GM19463 (cell line): ENCODE measurements at regions not wholly inside any gene's neighbourhood (a gene's known extent, or its start where the extent isn't known, plus 50 kb on each side); places are given as distances from the start of the nearest gene placed in this dataset.

Experiments
- ATAC-seq: cut with Tn5 transposase; IDR thresholded peaks from one replicate; pipeline ENCODE4 v1.9.1; 2021; ENCODE audit warnings: mild to moderate bottlenecking, moderate library complexity; ENCODE audit not compliant: unreplicated experiment

- ATAC-seq, result no peak
These were observed 80.6 kb upstream of the SYT13 start for GRCh38 chr11:45366619-45367190.

- ATAC-seq, result no peak
These were observed 79.9 kb upstream of the SYT13 start for GRCh38 chr11:45365961-45366618.

GRCh38 chr11:45362636-45363035, 76.5 kb upstream of the SYT13 start:
- ATAC-seq, result no peak

DNA sequence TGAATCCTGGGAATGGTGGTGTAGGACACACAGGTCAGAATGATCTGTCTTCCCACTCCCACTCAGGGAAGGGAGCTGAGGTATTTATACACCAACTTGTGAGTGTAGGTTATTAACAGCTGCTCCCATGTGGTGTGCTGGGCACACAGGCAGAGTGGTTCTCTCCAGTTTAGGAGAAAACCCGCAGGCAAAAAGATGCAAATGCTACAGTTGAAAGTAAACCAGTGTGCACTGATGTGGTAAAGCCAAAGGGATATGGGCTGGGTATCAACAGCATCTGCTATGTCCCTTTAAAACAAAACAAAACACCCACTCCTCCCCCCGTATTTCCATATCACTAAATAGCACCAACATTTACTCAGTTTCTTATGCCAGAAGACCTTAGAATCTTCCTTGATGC, 75.4 kb upstream of the SYT13 start:
- no peak for ATAC-seq

DNA sequence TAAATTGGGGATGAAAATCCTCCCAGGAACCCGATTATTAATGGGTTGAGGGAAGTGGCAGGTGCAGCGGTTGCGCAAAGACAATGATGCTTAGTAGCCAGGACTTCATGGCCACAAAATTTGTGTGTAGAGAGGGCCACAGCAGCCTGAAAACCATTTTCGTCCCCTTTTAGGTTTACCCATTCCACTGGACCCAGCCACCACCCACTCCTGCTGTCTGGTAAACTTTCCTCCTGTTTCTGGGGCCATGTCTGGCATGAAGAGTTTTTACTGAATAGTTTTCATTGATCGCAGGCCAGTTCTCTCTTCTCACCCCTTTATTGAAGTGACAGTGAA, 69.5 kb upstream of the SYT13 start:
- no peak for ATAC-seq

DNA sequence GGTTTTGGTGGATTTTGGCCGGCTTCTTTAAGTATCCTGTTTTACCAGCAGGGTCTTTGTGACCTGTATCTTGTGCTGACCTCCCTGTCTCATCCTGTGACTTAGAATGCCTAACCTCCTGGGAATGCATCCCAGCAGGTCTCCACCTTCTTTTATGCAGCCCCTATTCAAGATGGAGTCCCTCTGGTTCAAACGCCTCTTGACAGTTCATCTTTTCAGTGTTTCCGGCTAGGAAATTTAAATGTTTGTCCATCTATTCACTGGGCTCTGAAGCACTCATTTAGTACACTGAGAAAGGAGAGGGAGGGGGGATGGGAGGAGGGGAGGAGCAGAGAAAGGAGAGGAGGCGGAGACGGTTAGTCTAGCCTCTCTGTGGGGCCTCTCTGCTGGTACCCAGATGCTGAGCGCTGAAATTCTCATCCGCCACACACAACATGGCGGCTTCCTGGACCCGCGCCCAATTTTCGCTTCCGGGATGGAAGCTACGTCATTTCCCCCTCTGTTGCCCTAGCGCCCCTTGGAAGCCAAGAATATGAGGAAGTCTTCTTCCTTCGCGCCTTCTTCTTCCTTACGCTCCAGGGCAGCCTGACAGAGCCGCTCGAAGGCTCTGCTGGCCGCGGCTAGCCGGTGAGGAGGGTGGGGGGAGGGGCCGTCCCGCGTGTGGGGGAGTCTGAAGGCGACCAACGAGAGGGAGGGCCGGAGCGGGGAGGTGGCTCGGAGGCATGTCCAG, 69.0 kb upstream of the SYT13 start:
- ATAC-seq, result peak; percentile 92

GRCh38 chr11:45348729-45349128, 62.6 kb upstream of the SYT13 start:
- no peak for ATAC-seq

DNA sequence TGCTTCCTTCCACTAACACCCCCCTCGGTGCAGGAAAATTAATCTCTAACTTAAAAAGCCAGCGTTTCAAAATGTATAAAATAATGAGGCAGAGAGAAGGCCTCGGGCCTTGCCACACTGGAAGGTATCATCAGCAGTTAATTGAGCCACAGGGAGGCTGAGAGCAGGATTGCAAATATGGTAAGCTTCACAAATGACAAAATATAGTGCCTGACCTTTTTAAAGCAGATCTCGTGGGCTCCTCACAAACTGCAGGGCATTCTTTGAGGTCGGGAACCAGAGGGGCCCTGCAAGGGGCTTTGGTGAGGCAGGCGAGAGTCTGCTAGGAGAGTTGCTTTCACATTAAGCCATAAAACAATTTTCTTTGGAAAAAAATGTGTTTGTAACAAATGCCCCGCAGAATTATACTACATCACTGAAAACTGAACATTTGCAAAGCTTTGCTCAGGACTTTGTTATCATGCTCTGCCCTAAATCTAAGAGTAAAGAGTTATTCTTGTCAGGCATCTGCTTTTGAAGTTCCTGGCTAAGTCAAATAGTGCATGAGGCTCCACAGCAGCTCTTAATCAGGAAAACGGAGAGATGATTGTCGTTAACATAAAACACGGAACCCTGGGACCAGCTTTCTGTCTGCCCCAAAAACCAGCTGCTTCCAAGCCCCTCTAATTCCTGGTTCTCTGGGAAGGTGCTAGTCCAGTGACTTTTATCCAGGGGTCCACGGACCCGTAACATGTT, 61.4 kb upstream of the SYT13 start:
- no peak for ATAC-seq

GRCh38 chr11:45345491-45345890, 59.4 kb upstream of the SYT13 start:
- ATAC-seq, result no peak

GRCh38 chr11:45344028-45344427, 57.9 kb upstream of the SYT13 start:
- no peak for ATAC-seq

GRCh38 chr11:45343444-45343843, 57.3 kb upstream of the SYT13 start:
- no peak for ATAC-seq

DNA sequence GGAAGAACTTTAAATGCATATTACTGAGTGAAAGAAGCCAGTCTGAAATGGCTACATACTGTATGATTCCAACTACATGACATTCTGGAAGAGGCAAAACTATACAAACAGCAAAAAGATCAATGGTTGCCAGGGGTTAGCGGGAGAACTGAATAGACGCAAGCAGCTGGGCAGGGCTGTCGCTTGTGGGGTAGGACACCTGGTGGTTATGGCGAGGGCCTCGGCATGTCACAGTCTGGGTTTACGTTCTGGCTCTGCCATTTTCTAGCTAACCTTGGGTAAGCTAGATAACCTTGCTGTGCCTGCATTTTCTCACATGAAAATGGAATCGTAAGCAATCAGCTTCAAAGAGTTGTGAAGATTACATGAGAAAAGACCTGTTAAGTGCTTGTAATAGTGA, 55.2 kb upstream of the SYT13 start:
- ATAC-seq, result no peak

DNA sequence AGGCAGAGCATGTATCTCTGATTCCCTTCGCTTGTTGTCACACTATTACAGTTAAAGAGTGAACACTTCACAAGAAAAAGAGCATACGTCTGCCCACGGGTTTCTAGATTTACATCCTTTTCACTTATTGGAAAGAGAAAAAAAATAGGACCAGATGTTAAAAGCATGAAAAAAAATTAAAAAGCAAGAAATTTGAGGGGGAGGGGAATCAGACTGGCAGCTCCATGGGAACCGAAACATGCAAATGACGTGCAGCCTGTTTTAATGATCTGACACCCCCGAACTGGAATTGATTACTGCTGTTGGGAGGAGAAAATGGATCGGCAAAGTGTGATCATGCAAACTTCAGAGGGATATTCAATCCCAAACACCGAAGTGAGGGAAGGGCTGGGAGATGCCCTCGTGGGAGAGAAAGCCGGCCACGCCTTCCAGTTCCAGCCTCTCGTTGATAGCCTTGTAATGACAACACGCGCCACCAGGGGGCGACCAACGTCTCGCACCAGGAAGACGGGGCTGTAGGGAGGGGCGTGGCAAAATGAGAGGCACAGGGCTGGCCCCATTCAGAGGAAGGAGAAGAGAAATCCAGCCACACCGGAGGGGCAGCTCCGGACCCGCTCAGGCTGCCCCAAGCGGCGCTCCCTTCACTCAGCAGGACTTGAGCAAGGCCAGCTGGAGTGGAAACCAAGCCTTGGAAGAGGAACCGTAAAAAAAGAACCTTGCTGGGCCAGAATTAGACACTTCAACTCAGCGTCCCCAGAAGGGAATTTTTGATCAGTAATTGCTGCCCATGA, 53.8 kb upstream of the SYT13 start:
- ATAC-seq, result peak; percentile 93

DNA sequence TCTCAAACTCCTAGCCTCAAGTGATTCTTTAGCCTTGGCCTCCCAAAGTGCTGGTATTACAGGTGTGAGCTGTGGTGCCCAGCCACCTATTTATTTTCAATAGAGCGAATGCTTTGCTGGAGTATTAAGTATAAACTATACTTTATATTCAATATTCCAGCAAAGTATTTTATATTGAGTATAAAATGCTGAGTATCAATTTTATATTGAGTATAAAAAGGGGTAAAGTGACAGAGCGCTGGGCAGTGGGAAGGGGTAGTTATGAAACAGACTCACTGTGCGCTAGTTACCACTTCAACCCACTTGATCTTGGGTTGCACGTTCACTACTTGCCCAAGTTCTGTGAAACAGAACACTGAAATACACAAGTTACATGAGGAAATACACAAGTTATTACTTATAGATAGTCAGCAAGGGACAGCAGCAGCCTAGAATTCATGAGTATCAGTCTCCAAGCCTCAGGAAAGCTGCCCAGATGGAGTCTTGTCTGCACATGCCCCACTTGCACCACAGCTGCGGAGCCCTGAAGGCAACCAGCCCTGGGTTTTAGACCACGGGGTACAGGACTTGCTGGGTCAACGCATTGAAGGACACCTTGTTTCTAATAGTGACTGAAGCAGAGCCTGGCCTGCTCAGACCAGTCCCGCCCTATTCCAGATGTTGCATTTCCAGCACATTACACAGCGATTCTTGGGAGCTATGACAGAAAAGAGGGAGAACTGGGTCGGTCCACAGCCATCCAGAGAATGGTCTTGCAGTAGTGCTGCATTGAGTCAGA, 51.6 kb upstream of the SYT13 start:
- no peak for ATAC-seq

GRCh38 chr11:45336136-45336535, 50.0 kb upstream of the SYT13 start:
- no peak for ATAC-seq
